CD4-positive, alpha-beta T cell treated with Interleukin-17A for 1 hour (primary cell): ENCODE measurements at regions not wholly inside any gene's neighbourhood (a gene's known extent, or its start where the extent isn't known, plus 50 kb on each side); places are given as distances from the start of the nearest gene placed in this dataset.

Experiments used
- DNase-seq: peaks from one replicate; pipeline ENCODE4 v3.0.0-alpha.2; 2020

DNA sequence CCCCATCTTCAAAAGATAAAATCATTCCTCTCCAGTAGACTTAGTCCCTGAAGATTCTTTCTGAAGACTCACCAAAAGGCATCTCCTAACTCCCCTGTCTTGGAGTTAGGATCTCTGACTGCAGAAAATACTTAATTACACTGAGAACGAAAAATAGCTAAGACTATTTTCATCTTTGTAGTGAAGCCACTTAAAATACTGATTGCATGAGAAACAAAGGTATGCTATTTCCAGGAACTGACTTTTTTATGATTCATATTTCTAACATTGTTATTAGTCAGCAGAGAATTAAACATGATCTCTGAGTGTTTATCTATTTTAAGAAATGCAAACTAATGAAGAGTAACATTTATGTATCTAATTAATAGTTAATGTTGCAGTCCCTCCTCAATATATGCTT is 71.8 kb upstream of the NR3C2 start:
- DNase-seq, result no peak

DNA sequence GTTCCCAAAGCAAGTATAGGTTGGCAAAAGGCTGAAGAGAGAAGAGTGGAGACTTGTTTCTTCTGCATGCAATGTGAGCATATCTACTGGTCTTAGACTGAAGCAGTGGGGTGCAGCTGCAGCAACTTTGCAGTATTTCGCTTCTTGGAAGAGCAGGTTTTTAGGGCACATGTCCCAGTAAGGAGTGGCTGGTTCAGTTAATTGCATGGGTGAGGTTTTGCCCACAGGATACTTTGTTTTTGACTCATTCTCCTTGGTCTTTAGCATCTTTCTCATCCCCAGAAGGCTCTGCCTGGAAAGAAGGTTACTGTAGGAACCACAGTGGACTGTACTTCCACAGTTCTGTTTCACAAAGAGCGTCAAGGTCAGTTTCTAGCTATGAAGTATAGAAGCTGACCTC is 68.0 kb upstream of the NR3C2 start:
- DNase-seq, result no peak

DNA sequence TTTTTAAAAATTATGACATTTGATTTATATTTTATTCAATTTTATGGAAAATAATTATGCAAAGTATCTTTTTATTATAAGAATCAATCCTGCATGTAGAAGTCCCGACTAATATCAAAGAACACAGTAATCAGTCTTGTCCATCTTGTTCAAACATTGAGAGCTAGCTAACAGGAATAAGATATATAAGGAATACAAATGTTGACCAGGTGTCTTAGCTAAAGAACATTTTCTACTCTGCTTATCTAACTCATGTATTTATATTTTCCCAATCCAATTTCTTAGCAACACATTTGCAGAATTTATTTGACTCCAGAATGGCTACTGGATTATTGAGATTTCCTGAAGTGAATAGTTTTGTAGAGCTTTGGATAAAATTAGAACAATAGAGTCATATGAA is 61.5 kb upstream of the NR3C2 start:
- no peak for DNase-seq

DNA sequence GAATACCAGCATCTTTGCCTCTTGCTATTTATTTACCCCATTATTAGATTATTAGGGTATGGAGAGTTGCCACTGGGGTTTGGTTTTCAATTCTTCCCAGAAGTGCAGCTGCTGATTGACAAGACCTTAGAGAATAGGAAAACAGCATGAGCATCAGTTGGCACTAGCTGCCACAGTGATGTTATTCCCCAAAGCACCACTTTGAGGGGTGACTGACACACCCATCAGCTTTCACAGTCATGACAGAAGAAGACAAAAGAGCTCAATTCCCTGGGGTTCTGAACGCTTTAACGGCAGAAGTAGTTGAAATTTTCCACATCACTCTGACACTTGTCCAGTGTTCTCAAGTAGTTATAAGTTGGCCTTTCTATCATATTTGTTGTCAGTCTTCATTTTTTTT is 55.0 kb upstream of the NR3C2 start:
- no peak for DNase-seq

DNA sequence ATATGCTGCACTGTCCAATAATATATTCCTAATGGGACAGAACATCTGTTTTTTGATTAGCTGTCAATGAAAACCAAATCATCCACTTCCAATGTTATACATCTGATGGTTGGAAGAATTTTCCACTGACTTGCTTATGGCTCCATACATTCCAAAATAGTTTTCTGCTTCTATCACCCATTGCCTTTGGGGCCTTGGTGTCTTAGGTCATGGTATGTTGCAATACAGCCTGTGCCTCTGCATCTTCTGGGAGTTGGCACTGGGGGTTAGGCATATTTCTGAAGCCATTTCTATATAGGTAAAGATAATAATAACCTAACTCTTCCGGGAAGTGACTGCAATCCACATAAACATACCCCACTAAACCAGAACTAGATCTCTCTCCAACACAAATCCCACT is 53.2 kb upstream of the NR3C2 start:
- DNase-seq, result no peak
